Cardiac fibroblast (primary cell): ENCODE measurements at regions not wholly inside any gene's neighbourhood (a gene's known extent, or its start where the extent isn't known, plus 50 kb on each side); places are given as distances from the start of the nearest gene placed in this dataset.
"Not testable (repeated sequence)": the region's sequence is repeated elsewhere in the genome, so short reads cannot be mapped to it uniquely, and the experiment has no call there.

Experiments
- DNase-seq, 2 donors: peaks; one replicate each; pipeline versions ENCODE4 v3.0.0 to v3.0.0-alpha.2; 2010; ENCODE audit warnings: low read depth in 2 of 2
- H3K4me3 ChIP-seq, 2 donors: replicated peaks in 1 of 2; 1 replicate in 1 of 2; 2 replicates in 1 of 2; pipeline ENCODE4 v1.5.1; 2011; ENCODE audit warnings: low read depth in 2 of 2, low read length in 2 of 2, mild to moderate bottlenecking in 2 of 2, moderate library complexity in 1 of 2
- CTCF ChIP-seq: IDR thresholded peaks from one replicate; pipeline ENCODE4 v1.5.1; 2011; ENCODE audit warnings: low read depth, mild to moderate bottlenecking, low read length, inconsistent platforms

DNA sequence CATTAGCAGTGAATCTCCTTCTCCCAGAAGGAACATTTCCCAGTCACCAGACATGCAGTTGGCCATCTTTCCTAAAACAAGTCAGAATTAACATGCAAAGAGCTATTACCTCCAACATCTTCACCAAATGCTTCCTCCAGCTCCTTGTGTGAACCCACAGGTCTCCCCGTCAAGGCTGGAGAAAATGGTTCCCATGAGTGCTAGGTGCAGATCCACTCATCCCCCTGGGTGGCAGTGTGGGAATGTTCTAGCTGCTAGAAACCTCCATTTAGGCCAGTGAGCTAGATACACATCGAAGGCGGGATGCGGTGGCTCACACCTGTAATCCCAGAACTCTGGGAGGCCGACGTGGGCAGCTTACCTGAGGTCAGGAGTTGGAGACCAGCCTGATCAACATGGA lies 603.9 kb upstream of the SLC35B3 start:
- TF ChIP-seq CTCF = no peak
- DNase-seq = no peak
- H3K4me3 ChIP-seq = no peak overlapping the region

GRCh38 chr6:9028086-9028485 lies 592.7 kb upstream of the SLC35B3 start:
- TF ChIP-seq CTCF = no peak
- H3K4me3 ChIP-seq = no peak overlapping the region
- DNase-seq = no peak

DNA sequence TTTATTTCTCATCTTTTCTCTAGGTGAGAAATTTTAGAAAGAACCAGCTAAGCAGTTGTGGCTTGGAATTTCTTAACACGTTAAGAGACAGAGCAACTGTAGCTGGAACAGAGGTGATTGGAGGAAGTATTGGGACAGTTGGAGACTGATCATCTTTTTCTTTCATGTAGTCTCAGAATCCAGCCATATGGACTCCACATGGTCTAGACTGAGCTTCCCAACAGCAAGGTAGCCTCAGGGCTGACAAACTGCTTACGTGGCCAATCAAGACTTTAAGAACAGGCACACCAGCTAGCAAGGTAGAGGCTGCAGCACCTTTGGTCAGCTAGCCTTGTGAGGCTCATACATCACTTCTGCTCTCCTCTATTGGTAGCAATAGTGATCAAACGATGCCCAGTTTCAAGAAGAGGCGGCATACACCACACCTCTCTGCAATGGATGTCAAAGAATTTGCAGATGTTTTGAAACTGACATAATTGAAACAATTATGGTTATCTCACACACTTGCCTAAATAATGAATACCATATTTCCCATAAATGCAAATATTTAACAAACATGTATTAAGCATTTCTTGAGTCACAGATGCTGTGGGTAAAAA lies 590.5 kb upstream of the SLC35B3 start:
- no peak for TF ChIP-seq CTCF
- no peak for DNase-seq
- H3K4me3 ChIP-seq = no peak overlapping the region

DNA sequence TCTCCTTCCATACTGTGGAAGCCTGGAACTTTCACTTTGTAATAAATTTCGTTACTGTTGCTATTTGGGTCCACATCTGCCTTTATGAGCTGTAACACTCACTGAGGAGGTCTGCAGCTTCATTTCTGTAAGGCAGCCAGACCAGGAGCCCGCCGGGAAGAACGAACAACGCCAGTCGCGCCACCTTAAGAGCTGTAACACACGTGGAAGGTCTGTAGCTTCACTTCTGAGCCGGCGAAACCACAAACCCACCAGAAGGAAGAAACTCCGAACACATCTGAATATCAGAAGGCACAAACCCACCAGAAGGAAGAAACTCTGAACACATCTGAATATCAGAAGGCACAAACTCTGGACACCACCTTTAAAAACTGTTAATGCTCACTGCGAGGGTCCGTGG lies 589.9 kb upstream of the SLC35B3 start:
- H3K4me3 ChIP-seq = no peak overlapping the region
- DNase-seq = no peak

DNA sequence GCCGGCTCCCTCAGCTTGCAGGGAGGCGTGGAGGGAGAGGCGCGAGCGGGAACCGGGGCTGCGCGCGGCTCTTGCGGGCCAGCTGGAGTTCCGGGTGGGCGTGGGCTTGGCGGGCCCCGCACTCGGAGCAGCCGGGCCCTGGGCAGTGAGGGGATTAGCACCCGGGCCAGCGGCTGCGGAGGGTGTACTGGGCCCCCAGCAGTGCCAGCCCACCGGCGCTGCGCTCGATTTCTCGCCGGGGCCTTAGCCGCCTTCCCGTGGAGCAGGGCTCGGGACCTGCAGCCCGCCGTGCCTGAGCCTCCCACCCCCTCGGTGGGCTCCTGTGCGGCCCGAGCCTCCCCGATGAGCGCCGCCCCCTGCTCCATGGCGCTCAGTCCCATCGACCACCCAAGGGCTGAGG lies 588.9 kb upstream of the SLC35B3 start:
- not testable (repeated sequence) for DNase-seq, H3K4me3 ChIP-seq

More for the DNA sequence above, 589.9 kb upstream of the SLC35B3 start:
- no peak for TF ChIP-seq CTCF

DNA sequence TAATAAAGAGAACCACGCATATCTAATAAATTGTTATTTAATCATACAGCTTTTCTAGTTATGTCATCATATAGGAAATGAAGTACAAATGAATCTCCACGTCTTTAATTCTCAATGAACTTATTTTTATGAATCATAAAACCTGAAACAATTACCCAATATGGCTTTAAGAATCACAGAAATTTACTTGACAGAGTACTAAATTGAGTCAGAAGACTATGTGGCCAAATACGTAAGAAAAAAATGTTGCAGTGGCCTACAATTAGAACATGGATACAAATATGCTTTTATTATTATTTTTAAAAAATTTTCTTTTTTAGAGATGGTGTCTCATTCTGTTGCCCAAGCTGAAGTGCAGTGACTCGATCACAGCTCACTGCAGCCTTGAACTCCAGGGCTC lies 584.7 kb upstream of the SLC35B3 start:
- H3K4me3 ChIP-seq = no peak overlapping the region
- DNase-seq = no peak

DNA sequence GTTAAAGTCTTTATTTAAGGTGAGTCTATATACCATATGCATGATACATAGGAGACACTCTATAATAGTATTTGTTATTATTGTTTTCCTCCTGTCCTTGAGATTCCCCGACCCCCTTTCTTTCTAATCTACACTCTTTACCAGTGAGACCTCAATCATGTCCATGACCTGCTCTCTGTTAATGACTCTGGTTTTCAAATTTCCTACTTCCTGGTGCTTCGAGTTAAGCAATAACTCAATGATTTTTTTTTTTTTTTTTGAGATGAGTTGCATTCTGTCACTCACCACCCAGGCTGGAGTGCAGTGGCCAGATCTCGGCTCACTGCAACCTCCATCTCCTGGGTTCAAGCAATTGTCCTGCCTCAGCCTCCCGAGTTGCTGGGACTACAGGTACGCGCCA lies 574.6 kb upstream of the SLC35B3 start:
- TF ChIP-seq CTCF = no peak
- DNase-seq = no peak
- H3K4me3 ChIP-seq = no peak overlapping the region

More for the DNA sequence above, 584.7 kb upstream of the SLC35B3 start:
- no peak for TF ChIP-seq CTCF
